ENCODE measurements at regions not wholly inside any gene's neighbourhood (a gene's known extent, or its start where the extent isn't known, plus 50 kb on each side); places are given as distances from the start of the nearest gene placed in this dataset.

DNA sequence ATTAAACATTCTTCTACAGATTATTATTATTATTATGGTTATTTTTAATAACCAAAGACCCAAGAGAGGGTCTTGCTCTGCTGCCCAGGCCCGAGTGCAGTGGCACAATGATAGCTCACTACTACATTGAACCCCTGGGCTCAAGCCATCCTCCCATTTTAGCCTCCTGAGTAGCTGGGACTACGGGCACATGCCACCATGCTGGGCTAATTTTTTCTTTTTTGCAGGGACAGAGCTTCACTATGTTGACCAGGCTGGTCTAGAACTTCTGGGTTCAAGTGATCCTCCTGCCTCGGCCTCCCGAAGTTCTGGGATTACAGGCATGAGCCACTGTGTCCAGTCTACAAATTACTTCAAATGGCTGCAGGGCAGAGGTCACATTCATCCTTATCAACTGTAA is 179.8 kb downstream of the KCNRG start:
- Histone ChIP-seq H3K27ac (no peak overlapping the region), H3K9me3 (no peaks in the 10 kb centered on the region), H3K4me1 (peaks cover 0 to 3% (median 0%) of the 10 kb centered on the region in 3 donors), H3K4me3 (no peak overlapping the region), H3K27me3 (no peaks in the 10 kb centered on the region), H3K36me3 (no peaks in the 10 kb centered on the region)
- no peak for DNase-seq
- TF ChIP-seq, protein P1, sequence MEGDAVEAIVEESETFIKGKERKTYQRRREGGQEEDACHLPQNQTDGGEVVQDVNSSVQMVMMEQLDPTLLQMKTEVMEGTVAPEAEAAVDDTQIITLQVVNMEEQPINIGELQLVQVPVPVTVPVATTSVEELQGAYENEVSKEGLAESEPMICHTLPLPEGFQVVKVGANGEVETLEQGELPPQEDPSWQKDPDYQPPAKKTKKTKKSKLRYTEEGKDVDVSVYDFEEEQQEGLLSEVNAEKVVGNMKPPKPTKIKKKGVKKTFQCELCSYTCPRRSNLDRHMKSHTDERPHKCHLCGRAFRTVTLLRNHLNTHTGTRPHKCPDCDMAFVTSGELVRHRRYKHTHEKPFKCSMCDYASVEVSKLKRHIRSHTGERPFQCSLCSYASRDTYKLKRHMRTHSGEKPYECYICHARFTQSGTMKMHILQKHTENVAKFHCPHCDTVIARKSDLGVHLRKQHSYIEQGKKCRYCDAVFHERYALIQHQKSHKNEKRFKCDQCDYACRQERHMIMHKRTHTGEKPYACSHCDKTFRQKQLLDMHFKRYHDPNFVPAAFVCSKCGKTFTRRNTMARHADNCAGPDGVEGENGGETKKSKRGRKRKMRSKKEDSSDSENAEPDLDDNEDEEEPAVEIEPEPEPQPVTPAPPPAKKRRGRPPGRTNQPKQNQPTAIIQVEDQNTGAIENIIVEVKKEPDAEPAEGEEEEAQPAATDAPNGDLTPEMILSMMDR (IDR thresholded peaks at IDR 0.05): no peak
- no peak for ATAC-seq
- 62 to 65% methylated on average over 4 of the region's 4 CpGs for WGBS, 2 donors
- intact Hi-C loops (cut with DNase I): no loop called here
- no peak for FAIRE-seq

DNA sequence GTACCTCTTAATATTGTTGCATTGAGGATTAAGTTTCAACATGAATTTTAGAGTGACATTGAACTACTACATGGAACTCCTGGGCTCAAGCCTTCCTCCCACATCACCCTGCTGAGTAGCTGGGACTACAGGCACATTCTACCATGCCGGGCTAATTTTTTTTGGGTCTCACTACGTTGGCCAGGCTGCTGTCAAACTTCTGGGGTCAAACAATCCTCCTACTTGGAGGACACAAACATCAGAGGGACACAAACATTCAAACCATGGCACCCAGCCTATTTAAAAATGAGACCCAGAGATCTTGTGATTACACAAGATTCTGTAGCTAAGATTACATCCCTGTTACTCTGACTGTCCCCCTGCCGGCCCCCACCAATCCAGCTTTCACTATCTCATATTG is 180.9 kb downstream of the KCNRG start:
- intact Hi-C loops (cut with DNase I): no loop called here
- Histone ChIP-seq H3K27me3 (no peaks in the 10 kb centered on the region), H3K36me3 (no peaks in the 10 kb centered on the region), H3K27ac (no peak overlapping the region), H3K4me3 (no peak overlapping the region), H3K9me3 (no peaks in the 10 kb centered on the region), H3K4me1 (peaks cover 0 to under 1% (median 0%) of the 10 kb centered on the region in 3 donors)
- DNase-seq (no peak), ATAC-seq (no peak), FAIRE-seq (no peak)
- TF ChIP-seq, protein P1 (IDR thresholded peaks at IDR 0.05): no peak
- 63 to 72% methylated on average over 3 of the region's 3 CpGs for WGBS, 2 donors

DNA sequence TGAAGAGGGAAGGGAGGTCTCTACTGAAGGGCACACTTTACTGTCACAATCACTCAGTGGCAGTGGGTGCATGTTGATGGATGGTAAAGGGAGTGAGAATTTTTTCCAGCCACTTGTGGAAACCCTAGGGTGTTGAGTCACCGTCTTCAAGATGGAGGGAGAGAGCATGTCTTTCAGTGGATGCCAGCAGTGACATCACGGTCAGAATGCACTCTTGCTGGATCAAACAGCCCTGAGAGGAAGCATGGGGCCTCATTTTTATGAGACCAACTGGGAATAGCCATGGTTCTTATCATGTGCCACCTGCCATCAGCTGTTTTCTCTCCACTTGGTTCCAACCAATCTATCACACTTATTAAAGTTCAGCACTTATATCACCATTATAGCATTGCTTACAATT is 182.5 kb downstream of the KCNRG start:
- whole genome bisulfite sequencing, 2 donors: 85 to 90% methylated on average over 2 of the region's 2 CpGs
- no peak for DNase-seq

DNA sequence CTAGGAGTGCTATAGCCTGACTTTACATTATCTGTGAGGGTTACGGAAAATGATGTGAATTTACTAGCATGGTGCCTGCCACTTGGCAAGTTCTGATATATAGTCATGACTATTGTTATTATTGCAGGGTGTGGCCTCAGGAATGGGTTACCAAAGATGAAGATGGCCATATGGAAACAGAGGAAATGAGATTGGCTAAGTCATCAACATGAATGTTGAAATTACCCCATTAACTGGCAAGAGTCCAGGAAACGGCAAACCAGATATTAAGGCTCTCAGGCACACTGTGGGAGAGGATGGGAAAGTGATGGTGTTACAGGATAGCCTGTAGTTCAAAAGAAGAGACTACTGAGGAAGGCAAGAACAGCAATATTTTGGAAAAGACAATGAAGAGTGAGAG is 183.3 kb downstream of the KCNRG start:
- Histone ChIP-seq H3K4me1 (no peaks in the 10 kb centered on the region), H3K9me3 (no peaks in the 10 kb centered on the region), H3K4me3 (no peak overlapping the region), H3K27ac (no peak overlapping the region), H3K27me3 (no peaks in the 10 kb centered on the region), H3K36me3 (no peaks in the 10 kb centered on the region)
- TF ChIP-seq, protein P1 (IDR thresholded peaks at IDR 0.05): no peak
- intact Hi-C loops (cut with DNase I): no loop called here
- ATAC-seq (no peak), DNase-seq (no peak), FAIRE-seq (no peak)
- WGBS, 2 donors: 54 to 63% methylated on average over 2 of the region's 2 CpGs

More for the DNA sequence above, 182.5 kb downstream of the KCNRG start:
- Histone ChIP-seq H3K27me3 (no peaks in the 10 kb centered on the region), H3K4me1 (no peaks in the 10 kb centered on the region), H3K27ac (no peak overlapping the region), H3K9me3 (no peaks in the 10 kb centered on the region), H3K4me3 (no peak overlapping the region), H3K36me3 (no peaks in the 10 kb centered on the region)
- TF ChIP-seq, protein P1 (IDR thresholded peaks at IDR 0.05): no peak
- ATAC-seq (no peak), FAIRE-seq (no peak)
- intact Hi-C loops (cut with DNase I): no loop called here

DNA sequence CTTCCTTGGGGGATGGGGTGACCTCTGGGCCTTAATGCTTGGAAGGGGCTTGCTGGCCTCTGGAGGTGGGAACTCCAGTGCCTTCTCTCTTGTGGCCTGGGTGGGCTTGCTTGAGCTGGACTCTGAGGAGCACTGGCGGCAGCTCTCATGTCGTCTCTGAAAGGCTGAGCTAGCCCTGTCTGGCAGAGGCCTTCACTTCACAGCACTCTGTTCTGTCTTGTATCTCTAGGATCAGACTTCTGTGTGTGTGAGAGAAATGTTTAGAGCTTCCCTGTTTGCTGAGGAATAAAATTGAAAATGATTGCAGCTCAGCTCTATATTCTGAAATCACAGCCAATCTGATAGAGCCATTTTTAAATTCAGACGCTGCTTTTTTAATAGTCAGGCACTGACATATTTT is 185.3 kb downstream of the KCNRG start:
- no peaks in the 10 kb centered on the region for H3K4me1 ChIP-seq
- H3K9me3 ChIP-seq: no peaks in the 10 kb centered on the region
- FAIRE-seq (no peak), DNase-seq (no peak), ATAC-seq (no peak)
- no peaks in the 10 kb centered on the region for H3K36me3 ChIP-seq
- no peak overlapping the region for H3K4me3 ChIP-seq
- H3K27ac ChIP-seq: no peak overlapping the region
- intact Hi-C loops (cut with DNase I): no loop called here
- TF ChIP-seq, protein P1 (IDR thresholded peaks at IDR 0.05): no peak
- H3K27me3 ChIP-seq: no peaks in the 10 kb centered on the region
- WGBS, 2 donors: 69 to 73% methylated on average over 3 of the region's 3 CpGs

Measured in pancreas (tissue), 10 donors.